HCEC 1CT (cell line): ENCODE measurements at regions not wholly inside any gene's neighbourhood (a gene's known extent, or its start where the extent isn't known, plus 50 kb on each side); places are given as distances from the start of the nearest gene placed in this dataset.
"Not testable (repeated sequence)": the region's sequence is repeated elsewhere in the genome, so short reads cannot be mapped to it uniquely, and the experiment has no call there.

Experiments
- DNase-seq: peaks from one replicate; pipeline ENCODE4 v3.0.0-alpha.2; 2017

DNA sequence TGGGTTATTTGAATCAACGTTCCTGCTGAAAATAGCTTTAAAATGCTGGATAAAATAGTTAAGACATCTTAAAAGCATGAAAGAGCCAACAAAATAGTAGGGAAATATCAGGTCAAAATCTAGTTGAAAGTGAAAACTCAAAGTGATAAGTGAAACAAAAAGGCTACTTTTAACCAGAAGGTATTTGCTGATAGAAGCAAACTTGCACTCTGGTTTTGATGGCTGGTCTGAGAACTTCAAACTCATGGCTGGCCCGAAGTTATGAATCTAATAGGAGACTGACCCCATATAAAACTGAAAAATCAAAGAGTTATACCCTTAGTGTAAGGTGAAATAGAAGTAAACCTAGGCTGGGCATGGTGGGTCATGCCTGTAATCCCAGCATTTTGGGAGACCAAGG, 66.3 kb upstream of the HOXC13 start:
- DNase-seq: no peak

DNA sequence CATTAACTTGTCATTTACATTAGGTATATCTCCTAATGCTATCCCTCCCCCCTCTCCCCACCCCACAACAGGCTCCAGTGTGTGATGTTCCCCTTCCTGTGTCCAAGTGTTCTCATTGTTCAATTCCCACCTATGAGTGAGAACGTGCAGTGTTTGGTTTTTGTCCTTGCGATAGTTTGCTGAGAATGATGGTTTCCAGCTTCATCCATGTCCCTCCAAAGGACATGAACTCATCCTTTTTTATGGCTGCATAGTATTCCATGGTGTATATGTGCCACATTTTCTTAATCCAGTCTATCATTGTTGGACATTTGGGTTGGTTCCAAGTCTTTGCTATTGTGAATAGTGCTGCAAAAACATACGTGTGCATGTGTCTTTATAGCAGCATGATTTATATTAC, 60.7 kb upstream of the HOXC13 start:
- DNase-seq: not testable (repeated sequence)

DNA sequence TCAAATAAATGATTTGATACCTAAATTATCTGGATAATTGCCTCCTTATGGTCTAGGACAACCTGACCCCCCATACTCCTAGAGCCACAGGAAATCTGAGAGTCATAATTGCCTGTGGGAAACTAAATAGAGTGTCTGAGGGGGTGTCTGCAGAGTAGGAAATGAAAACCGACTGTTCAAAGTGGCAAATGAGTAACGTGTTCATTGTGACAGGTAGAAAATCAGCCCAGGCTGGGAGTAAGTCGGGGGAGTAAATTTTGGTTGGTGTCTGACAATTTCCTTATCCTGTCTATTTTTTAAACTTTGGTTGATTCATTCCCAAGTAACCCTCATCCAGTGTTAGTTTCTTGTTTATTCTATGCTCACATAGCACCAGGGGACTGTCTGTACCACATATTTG, 51.6 kb upstream of the HOXC13 start:
- DNase-seq: no peak

DNA sequence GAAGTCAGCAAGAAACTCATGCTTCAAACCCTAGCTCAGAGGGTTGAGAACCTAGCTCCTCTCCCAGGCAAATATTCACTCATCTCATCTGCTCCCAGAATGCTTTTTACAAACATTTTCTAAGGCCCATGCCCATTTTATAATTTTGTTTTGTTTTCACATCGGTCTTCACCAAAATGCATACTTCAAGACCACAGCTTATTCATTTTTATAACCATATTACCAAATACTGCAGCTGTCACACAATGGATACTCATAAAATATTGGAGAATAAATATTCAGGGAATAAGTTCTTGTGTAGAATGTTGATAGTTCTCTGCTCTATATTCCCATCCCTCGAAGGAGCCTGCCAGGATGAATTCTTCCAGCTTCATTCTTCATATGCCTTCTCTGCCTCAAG, 50.8 kb upstream of the HOXC13 start:
- no peak for DNase-seq
